K562 (cell line): ENCODE measurements at regions not wholly inside any gene's neighbourhood (a gene's known extent, or its start where the extent isn't known, plus 50 kb on each side); places are given as distances from the start of the nearest gene placed in this dataset.

Experiments used
- CBFA2T2 ChIP-seq: fragments of 450-650 bp; conservative IDR thresholded peaks from 2 replicates; pipeline ENCODE4 v1.6.1; 2017; ENCODE audit warnings: mild to moderate bottlenecking
- CCNT2 ChIP-seq: IDR thresholded peaks from 2 replicates; pipeline ENCODE4 v1.6.1; 2011; ENCODE audit warnings: borderline replicate concordance, low read depth, mild to moderate bottlenecking, moderate library complexity, mixed read lengths, low read length; ENCODE audit not compliant: insufficient read length; ENCODE audit errors: extremely low read depth
- FOSL1 ChIP-seq: fragments of 200-800 bp; sonication (Bioruptor generic); conservative IDR thresholded peaks from 2 replicates; pipeline ENCODE4 v1.6.1; 2016; ENCODE audit warnings: missing genetic modification characterization, missing compliant biosample characterization
- FOXK2 ChIP-seq, 2 experiments: fragments of 450-650 bp; IDR thresholded peaks in 1 of 2; conservative IDR thresholded peaks in 1 of 2; 2 replicates each; pipeline ENCODE4 v1.6.1; 2016; ENCODE audit warnings: low read depth in 2 of 2, mild to moderate bottlenecking in 1 of 2
- HDAC2 ChIP-seq: fragments of 450-650 bp; IDR thresholded peaks from 2 replicates; pipeline ENCODE4 v1.6.1; 2016; ENCODE audit warnings: mild to moderate bottlenecking
- HMG20A ChIP-seq: fragments of 450-650 bp; formaldehyde crosslinking; conservative IDR thresholded peaks from 2 replicates; pipeline ENCODE4 v1.4.0; 2020; ENCODE audit warnings: mild to moderate bottlenecking, mixed read lengths
- MGA ChIP-seq: fragments of 450-650 bp; IDR thresholded peaks from 2 replicates; pipeline ENCODE4 v1.6.1; 2016; ENCODE audit warnings: mild to moderate bottlenecking, moderate library complexity
- NFIC ChIP-seq: fragments of 450-650 bp; IDR thresholded peaks from 2 replicates; pipeline ENCODE4 v1.6.1; 2017; ENCODE audit warnings: mild to moderate bottlenecking, inconsistent platforms
- SAFB2 ChIP-seq: fragments of 200-400 bp; formaldehyde crosslinking; IDR thresholded peaks from 2 replicates; pipeline ENCODE4 v1.6.1; 2018; ENCODE audit warnings: borderline replicate concordance, low read length, low read depth, moderate library complexity; ENCODE audit not compliant: severe bottlenecking
- TAL1 ChIP-seq: fragments of 450-650 bp; IDR thresholded peaks from 2 replicates; pipeline ENCODE4 v1.6.1; 2016; ENCODE audit warnings: mild to moderate bottlenecking
- TEAD1 ChIP-seq, 2 experiments: fragments of 450-650 bp in 1 of 2; sonication (generic) in 1 of 2; formaldehyde crosslinking; IDR thresholded peaks; 2 replicates each; pipeline versions ENCODE4 v1.4.0 to v1.8.0; 2020 to 2022; ENCODE audit warnings: mild to moderate bottlenecking in 2 of 2, missing genetic modification reagents in 1 of 2
- TEAD4 ChIP-seq, 2 experiments: sonication (generic) in 1 of 2; formaldehyde crosslinking in 1 of 2; IDR thresholded peaks; 2 replicates each; pipeline versions ENCODE4 v1.6.1 to v1.8.0; 2012 to 2022; ENCODE audit warnings: borderline replicate concordance in 1 of 2, inconsistent platforms in 1 of 2, low read length in 1 of 2, mild to moderate bottlenecking in 1 of 2, missing genetic modification reagents in 1 of 2
- ZNF224 ChIP-seq: sonication (generic); formaldehyde crosslinking; IDR thresholded peaks from 2 replicates; pipeline ENCODE4 v1.8.0; 2022; ENCODE audit warnings: mild to moderate bottlenecking, missing genetic modification reagents
- ZNF764 ChIP-seq: fragments of 250-450 bp; sonication (Bioruptor Pico); IDR thresholded peaks from 2 replicates; pipeline ENCODE4 v1.4.0; 2020; ENCODE audit warnings: low read depth, mild to moderate bottlenecking, moderate library complexity
- TF ChIP-seq, protein P1 (sequence below): fragments of 450-650 bp; IDR thresholded peaks from 2 replicates; pipeline ENCODE4 v1.6.1; 2016; ENCODE audit warnings: mild to moderate bottlenecking

GRCh38 chr17:33868899-33869298, 386.2 kb upstream of the CCL2 start (continued):
- TF ChIP-seq MGA: no peak
- TF ChIP-seq FOXK2 (conservative IDR thresholded peaks at IDR 0.05 in 1 of 2, IDR thresholded peaks at IDR 0.05 in 1 of 2; ENCODE audit: low read depth in 2 of 2): 0 out of 4 replicates have a peak, but pooled peaks of 1 of the 2 experiments have one; percentile 16
- no peak for TF ChIP-seq CCNT2
- TF ChIP-seq NFIC: peak; percentile 22; the same call in 1 of the 2 replicates
- peak; percentile 47 for TF ChIP-seq TEAD4 (IDR thresholded peaks at IDR 0.05; ENCODE audit: low read length)
- TF ChIP-seq TEAD4 (CRISPR knock-in tag; IDR thresholded peaks at IDR 0.05; ENCODE audit: borderline replicate concordance): no peak
- no peak for TF ChIP-seq ZNF224 (CRISPR knock-in tag)
- 0 out of 2 replicates have a peak, but pooled peaks have one; percentile 48 for TF ChIP-seq HDAC2
- TF ChIP-seq HMG20A: no peak
- TF ChIP-seq, protein P1, sequence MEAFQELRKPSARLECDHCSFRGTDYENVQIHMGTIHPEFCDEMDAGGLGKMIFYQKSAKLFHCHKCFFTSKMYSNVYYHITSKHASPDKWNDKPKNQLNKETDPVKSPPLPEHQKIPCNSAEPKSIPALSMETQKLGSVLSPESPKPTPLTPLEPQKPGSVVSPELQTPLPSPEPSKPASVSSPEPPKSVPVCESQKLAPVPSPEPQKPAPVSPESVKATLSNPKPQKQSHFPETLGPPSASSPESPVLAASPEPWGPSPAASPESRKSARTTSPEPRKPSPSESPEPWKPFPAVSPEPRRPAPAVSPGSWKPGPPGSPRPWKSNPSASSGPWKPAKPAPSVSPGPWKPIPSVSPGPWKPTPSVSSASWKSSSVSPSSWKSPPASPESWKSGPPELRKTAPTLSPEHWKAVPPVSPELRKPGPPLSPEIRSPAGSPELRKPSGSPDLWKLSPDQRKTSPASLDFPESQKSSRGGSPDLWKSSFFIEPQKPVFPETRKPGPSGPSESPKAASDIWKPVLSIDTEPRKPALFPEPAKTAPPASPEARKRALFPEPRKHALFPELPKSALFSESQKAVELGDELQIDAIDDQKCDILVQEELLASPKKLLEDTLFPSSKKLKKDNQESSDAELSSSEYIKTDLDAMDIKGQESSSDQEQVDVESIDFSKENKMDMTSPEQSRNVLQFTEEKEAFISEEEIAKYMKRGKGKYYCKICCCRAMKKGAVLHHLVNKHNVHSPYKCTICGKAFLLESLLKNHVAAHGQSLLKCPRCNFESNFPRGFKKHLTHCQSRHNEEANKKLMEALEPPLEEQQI: 0 out of 2 replicates have a peak, but pooled peaks have one; percentile 27
- peak; percentile 66 for TF ChIP-seq CBFA2T2
- no peak for TF ChIP-seq SAFB2
- 0 out of 2 replicates have a peak, but pooled peaks have one; percentile 15 for TF ChIP-seq FOSL1 (tag)
- peak; percentile 72 for TF ChIP-seq TAL1
- peak in 1 of 2 experiments; percentile 29; a peak in 1 of 4 replicates for TF ChIP-seq TEAD1 (CRISPR knock-in tag; IDR thresholded peaks at IDR 0.05)
- no peak for TF ChIP-seq ZNF764 (CRISPR knock-in tag)
